ENCODE measurements at regions not wholly inside any gene's neighbourhood (a gene's known extent, or its start where the extent isn't known, plus 50 kb on each side); places are given as distances from the start of the nearest gene placed in this dataset.

DNA sequence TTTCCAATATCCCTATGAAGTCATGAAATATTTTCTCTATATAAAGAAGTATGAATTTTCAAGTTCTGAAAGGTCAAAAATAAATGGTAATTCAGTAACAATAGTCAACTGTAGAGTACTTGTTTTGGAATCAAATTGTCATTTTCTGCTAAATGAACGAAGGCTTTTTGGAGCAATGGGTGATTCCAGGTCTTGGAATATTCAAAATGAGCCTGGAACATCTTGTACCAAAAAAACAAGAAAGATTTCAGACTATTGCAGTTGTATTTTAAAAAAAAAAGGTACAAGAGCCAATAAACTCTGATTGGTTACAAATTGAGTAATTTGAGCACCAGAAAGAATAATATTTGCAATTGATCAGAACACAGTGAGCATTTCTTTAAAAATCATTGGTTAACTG lies 730.1 kb downstream of the DTWD2 start:
- no peak for DNase-seq

DNA sequence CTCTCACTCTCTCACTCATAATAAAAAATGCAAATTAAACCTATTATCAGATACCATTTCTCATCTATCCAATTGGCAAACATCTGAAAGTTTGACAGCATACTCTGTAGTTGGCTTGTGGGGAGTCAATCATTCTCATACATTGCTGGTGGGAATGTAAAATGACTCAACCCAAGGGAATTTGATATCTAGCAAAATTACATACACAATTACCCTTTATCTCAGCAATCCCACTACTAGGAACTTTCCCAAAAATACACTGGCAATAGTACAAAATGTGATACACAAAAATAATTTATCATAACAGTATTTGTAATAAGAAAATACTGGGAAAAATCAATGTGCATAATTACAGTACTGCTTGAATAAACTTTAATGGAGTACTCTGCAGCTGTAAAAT lies 731.3 kb downstream of the DTWD2 start:
- no peak for DNase-seq

DNA sequence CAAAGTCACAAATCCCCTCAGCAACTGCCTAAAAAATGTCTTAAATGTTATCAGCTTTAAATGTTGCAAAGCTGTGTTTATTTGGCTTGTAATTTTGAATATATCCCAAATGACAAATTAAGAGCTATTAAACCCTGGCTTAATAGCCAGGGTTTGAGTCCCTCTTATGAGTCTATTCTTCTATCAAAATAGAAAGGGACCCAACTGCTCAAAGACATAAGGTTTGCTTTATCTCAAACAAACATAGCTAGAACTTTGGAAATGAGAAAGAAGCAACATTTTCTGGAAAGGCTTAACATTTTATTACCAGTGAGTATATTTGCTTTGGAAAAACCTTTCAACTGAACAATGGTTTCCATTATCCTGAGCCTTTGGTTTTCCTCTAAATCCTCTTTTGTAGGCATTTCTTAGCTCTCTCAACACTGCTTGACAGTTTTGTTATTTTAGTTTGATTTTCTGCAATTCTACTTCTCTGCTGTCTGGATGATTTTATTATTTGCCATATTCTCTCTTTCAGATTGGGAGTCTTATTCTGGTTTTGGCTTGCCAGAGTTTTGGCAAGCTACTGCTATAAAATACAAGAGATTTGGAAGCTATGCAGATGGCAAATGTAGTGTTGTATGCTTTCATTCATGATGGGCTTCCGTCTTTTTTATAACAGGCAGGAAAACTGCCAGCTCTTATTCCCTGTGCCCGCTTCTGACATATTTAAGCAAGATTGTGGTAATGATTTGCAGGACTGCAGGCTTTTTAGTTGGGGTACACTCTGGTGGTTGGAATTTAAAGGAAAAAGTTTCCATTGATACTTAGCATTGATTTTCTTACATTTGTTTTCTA lies 734.9 kb downstream of the DTWD2 start:
- no peak for DNase-seq

DNA sequence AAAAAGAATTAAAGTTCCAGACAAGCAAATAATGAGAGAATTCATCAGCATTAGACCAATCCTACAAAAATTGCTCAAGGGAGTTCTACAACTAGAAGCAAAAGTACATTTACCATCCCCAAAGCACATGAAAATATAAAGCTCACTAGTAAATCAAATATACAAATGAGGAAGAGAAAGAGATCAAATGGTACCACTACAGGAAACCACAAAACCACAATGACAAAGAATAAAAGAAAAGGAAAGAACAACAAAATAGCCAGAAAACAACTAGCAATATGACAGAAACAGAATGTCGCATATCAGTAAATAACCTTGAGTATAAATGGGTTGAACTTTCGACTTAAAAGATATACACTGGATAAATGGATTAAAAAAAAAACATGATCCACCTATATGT lies 739.0 kb downstream of the DTWD2 start:
- DNase-seq = no peak

DNA sequence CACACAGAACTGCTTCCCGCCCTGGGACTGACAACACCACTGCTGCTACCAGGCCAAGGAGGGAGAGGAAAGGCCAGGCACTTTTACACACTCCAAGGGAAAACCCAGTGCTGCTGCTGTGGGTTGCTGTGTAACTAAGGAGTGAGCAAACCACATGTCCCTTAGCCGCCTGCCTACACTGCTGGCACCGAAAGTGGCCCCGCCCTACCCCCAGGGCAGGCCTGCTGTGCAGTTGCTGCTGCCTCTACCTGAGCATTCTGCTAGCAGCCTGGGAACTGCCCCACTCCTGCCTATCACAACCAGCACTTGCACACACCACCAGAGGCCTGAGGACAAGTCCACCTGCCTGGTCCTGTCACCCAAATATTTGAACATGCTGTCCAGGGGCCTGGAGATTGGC lies 740.9 kb downstream of the DTWD2 start:
- no peak for DNase-seq

DNA sequence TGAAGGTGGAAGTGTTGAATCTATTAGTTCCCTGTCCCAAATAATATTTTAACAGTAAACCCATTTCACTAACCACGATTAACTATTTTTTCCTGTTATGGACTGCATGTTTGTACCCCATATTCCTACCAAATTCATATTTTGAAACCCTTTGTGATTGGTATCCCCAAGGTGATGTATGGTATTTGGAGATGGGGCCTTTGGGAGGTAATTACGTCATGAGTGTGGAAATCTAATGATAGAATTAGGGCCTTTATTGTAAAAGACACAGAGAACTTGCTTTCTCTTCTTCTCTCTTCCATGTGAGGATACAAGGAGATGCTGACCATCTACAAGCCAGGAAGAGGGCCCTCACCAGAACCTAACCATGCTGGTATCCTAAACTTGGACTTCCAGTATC lies 744.7 kb downstream of the DTWD2 start:
- DNase-seq = no peak

DNA sequence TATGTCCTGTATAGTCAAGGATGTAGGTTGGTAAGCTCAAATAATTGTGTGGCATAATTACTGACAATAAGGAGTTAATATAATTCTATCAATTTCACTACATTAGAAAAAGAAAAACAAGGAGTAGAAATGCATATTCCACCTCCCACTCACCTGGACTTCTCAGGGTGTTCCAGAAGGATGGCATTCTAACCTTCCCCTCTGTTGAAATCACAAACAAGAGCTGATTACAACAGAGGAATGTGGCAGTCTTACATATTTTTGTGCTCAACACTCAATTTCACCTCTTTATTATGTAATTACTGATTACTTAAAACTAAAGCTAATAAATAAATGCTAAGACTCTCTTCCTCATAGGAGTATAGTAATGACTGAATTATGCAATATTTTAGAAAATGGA lies 745.3 kb downstream of the DTWD2 start:
- no peak for DNase-seq

DNA sequence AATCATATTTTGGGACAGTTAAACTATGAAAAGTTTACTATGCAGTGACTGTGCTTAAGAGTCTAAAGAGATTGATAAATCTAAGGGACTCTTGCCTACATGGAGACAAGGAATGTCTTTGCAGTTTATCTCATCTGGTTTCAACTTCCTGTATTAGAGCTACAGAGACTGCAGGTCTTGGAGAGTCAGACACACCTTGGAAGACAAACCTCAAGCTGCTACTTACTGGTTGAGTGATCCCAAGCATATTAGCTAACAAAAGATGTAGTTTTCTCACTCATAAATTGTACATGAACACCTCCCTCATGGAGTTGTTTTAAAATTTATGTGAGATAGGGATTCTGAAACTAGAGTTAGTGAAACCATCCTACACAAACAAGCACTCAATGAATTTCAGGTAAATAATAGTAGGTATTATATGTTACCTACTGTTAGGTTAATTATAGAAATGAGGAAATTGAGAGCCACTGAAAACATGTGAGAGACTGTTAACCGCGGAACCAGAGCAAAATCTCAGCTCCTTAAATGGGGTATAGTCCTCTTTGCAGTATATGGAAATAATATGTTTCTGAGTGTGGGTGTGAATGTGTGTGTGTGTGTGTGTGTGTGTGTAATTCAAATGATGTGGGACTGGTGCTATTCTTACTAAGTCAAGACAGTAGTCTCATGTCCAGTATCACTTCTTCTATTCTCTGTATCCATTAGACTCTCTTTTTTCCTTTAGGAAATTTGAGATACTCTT lies 752.1 kb downstream of the DTWD2 start:
- DNase-seq = no peak

DNA sequence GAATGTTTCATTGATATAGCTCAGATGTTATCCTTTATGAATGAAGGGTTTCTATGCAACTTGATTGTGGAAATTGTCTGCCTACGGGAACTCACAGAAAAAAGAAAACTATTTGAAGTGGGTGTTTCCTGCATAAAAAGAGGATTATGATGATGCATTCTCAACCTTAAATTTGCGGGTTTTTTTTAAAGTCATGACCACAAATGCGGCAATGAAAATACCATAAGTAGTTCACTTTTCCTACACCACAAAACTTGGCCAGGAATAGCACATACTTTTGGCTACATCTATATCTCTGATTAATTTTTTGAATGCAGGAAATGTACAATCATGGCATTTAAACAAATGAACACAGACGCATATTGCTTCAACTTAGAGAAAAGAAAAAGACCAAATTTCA lies 754.7 kb downstream of the DTWD2 start:
- DNase-seq = no peak

DNA sequence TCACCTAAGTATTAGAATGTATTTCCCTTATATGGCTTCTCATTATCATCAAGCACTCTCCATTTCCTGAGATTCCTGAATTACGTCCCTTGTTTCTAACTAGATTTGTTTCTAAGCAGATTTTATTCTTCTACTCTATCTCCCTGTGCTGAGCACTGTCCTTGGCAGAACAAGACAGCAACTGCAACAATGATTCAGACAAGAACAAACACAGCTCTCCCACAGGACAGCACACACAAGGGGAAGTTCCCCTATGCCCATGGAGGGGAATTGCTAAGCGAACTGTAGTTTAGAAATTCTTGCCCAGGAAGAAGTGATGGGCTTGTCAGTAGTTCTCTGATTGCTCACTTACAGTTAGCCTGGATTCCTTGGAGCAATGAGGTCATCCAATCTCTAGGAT lies 759.9 kb downstream of the DTWD2 start:
- no peak for DNase-seq

DNA sequence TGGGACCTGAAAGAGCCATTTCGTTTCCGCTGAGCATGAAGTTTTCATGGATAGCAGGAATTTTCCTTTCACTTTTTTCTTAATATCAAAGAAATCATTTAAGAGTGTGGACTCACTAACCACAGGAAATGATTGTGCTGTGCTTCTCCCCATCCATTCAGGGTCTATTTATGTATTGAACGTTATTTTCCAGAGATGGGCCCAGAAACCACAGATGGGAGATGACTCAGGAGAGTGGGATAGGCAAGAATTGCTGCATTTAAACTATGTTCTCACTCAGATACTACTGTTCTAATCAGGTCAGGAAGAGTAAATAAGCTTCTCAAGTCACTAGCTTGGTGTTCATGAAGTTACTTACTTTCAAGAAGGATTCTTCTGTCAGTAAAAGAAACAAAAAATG lies 763.8 kb downstream of the DTWD2 start:
- DNase-seq = no peak

DNA sequence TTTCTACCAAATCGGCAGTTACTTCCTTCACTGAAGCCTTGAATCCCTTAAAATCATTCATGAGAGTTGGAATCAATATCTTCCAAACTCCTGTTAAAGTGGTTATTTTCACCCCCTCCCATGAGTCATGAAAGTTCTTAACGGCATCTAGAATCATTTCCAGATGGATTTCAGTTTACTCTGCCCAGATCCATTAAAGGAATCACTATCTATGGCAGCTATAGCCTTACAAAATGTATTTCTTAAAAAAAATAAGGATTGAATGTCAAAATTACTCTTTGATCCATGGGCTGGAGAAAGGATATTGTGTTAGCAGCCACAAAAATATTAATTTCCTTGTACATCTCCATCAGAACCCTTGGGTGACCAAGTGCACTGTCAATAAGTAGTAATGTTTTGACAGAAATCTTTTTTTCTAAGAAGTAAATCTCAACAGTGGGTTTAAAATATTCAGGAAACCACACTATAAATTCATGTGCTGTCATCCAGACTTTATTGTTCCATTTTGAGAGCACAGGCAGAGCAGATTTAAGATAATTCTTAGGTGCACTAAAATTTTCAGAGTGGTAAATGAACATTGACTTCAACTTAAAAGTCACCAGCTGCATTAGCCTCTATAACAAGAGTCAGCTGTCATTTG lies 767.7 kb downstream of the DTWD2 start:
- DNase-seq = no peak

DNA sequence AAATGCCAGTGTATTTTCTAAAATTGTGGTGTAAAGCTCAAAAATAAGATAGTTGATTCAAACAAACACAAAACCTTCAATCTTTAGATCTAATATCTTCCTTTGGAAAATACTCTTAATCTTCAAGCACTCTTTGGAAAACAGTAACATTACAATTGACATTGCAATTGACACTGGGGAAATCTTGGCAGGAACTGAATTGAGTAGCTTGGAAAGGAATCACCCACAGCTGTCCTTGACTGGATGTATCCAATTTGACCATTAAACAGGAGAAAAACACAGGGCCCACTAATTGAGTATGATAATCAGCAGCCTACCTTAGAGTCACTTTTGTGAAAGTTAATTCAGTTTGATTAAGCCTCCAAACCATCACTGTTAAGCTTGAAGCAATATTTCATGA lies 776.7 kb downstream of the DTWD2 start:
- DNase-seq = no peak

DNA sequence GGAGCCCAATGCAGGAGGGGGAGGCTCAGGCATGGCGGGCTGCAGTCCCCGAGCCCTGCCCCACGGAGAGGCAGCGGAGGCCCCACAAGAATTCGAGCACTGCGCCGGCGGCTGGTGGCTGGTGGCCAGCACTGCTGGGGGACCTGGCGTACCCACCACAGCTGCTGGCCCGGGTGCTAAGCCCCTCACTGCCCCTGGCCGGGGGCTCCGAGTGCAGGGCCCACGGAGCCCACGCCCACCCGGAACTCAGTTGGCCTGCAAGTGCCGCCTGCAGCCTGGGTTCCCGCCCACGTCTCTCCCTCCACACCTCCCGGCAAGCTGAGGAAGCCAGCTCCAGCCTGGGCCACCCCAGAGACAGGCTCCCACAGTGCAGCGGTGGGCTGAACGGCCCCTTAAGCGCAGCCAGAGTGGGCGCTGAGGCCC lies 780.3 kb downstream of the DTWD2 start:
- no peak for DNase-seq

DNA sequence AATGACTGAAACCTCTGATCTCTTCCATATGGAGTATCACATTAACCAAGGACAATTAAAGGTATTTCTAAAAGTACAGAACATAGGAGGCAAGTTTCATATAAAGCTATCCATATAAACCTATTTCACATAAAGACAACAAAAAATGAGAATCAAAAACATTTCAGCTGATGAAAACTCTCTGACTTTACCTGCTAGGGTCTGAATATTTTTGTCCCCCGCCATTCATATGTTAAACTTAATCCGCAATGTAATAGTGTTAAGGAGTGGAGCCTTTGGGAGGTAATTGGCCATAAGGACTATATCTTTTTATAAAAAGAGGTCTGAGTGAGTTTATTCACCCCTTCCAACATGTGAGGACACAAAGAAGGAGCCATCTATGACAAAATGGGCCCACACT lies 788.5 kb downstream of the DTWD2 start:
- no peak for DNase-seq

DNA sequence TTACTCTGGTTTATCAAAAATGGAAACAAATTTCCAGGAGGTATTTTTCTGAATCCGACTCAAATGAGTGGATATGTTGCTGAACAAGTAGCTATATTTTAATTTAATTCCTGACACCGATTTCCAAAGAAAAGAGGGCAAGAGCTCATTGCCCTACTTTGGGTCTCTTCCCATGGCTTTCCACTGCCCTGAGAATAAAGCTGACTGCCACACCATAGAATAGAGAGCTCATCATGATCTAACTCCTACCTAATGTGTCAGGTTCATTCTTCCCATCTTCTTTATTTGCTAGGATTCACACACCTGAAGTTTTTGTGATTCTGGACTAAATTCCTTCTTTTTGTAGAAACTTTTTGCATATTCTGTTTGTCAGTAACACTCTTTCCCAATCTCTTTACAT lies 792.1 kb downstream of the DTWD2 start:
- no peak for DNase-seq

DNA sequence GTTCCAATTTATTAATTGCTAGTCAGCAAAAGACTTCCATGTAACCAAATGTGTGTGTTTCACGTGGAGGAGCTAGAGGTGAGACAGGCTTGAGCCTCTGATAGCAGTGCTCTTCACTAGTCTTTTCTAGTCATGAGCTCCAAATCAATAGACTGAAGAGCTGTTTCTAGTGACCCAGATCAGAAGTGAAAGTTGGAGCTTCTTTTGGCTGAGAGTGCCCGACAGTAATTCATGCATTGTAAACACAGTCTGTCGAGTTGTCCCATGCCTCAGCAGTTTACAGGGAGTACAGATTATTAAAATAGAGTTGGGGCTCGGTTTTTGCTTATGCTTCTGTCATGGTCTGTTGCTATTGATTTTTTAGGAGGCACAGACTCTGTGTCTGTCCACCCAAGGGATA lies 793.1 kb downstream of the DTWD2 start:
- DNase-seq = no peak

DNA sequence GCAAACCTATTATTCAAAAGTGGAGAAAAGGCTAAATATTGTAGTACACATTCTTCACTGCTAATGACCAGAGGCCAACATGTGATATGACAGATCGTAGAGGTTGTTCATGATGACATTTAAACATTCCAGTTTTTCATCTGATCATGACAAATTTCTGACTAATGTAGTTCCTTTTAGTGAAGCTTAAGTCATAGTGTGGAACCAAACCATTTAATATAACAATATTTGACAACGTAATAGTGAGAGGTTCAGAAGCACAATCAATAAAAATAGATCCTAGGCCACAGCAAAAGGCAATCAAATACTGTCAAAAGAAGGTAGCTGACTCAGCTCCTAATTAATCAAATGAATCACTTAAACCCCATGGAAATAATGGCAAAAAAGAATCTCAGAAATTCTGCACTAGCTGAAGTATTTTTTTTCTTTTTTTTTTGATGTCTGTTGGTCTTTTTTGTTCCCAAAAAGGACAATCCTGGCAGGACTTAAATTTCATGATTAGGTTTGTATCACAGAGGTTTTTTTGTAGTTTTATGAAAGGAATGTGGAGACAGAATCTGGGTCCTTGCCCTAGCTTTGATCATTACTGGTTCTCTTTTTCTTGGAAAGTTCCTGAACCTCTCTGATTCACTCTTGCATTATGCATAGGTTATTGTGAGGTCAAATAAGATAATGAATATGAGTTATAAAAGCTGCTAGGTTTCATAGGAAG lies 795.0 kb downstream of the DTWD2 start:
- DNase-seq = no peak

DNA sequence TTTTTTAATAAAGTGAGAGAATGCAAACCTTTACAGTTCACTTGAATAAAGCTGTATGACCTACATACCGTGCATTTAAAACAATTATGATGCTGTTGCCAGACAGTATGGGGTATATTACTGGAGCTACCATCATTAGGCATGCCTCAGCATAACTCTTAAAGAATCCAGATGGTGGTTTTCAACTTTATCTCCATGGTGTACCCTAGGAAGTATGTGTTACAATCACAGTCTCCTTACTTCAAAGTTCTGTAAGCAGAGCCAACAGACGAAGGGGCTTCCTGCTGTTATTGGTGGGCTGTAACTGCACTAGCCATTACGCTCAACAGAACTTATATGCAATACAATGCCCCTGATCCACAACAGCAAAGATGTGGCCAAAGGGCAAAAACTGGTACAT lies 803.3 kb downstream of the DTWD2 start:
- no peak for DNase-seq

DNA sequence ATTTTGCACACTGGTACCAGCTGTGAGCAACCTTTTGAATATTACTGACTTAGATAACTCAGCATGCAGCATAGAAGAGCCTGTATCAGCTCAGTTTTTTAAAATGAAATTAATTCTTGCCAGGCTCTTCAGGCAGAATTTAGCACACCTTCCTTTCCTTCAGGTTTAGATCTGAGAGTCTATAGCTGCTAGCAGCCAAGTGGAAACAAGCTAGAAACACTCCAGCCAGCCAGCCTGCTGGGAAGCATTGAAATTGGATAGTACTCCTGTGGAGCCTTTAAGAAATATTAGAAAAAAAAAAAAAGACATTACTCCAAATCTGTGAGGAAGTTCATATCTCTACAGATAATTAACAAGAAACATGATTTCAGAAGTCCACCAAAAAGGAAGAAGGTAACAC lies 812.2 kb downstream of the DTWD2 start:
- DNase-seq = no peak

DNA sequence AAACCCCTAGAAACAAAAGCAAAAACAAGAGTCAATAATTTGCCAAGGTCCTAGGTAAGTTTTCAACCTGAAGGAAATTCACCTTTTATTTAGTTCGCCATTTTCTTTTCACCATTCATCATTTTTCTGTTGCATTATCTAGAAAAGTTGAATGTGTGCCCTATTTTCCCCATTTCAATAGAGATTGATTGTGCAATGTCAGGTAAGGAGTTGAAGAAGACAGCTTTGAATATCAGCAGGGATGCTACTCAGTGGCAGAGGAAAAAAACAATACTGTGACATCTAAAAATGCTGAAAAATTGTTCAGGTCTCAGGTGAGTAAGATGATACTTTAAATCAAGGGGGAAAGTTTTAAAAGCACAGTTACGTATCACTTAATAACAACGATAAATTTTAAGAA lies 813.7 kb downstream of the DTWD2 start:
- no peak for DNase-seq

DNA sequence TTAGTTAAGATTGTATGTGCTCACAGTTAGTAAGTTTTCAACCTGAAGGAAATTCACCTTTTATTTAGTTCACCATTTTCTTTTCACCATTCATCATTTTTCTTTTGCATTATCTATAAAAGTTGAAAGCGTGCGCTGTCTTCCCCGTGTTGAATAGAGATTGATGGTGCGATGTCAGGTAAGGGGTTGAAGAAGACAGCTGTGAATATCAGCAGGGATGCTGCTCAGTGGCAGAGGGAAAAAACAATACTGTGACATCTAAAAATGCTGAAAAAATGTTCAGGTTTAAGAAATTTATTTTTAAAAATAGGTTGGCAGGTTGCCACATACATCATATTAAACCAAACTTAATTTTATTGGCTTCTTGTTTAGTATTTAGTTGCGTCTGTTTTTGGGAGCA lies 815.0 kb downstream of the DTWD2 start:
- DNase-seq = no peak

DNA sequence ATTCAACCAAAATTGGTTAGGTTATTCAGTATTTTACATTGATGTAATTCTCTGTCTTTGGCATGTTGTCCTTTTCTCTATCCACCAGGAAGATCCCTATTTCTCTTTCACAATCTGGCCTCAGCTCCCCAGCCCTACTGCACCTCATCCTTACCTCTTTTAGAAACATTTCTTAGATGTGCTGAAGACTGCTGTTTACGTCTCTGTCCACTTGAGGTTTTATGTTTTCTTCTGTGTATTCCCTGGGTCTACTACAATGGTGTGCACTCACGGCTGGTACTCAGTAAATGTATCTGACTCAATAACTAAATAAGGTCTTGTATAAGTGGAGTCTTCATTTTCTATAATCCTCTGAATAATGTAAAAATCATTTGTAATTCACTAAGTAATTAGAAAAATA lies 822.7 kb downstream of the DTWD2 start:
- DNase-seq = no peak

DNA sequence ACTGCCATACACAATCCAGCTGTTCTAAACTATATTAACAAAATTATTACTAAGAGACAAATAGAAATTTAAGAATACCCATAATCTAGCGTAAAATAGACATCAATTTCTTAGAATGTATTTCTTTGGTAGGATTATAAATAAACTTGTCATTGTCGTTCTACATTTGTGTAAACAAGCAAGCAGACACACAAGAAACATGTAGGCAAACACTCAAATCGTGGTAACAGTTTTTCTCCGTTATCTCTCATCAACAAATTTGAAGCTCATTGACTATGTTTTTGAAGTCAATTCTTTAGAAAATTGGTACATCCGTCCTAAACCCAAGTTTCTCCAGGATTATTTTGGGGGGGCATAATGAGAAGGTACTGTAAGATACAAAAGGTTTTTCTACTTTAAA lies 832.2 kb downstream of the DTWD2 start:
- no peak for DNase-seq
